ENCODE measurements at regions not wholly inside any gene's neighbourhood (a gene's known extent, or its start where the extent isn't known, plus 50 kb on each side); places are given as distances from the start of the nearest gene placed in this dataset.

DNA sequence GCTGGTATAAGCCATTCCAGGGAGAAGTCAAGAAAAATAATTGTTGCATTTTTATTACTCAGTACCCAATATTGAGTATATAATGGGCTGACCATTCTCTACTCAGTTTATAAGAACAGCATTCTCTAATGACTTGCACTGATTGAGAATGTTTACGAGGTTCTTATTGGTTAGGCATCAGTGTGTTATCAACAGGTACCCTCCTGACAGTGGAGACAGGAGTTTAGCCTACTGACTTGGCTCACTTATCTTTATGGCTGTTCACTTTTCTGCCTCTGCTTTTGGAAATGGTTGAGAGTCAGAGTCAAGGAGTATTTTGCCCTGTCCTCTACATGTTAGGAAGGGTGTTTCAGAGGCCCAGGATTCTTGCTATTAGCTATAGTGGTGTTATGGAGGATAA, 228.0 kb upstream of the RGS6 start:
- TF ChIP-seq, protein P1, sequence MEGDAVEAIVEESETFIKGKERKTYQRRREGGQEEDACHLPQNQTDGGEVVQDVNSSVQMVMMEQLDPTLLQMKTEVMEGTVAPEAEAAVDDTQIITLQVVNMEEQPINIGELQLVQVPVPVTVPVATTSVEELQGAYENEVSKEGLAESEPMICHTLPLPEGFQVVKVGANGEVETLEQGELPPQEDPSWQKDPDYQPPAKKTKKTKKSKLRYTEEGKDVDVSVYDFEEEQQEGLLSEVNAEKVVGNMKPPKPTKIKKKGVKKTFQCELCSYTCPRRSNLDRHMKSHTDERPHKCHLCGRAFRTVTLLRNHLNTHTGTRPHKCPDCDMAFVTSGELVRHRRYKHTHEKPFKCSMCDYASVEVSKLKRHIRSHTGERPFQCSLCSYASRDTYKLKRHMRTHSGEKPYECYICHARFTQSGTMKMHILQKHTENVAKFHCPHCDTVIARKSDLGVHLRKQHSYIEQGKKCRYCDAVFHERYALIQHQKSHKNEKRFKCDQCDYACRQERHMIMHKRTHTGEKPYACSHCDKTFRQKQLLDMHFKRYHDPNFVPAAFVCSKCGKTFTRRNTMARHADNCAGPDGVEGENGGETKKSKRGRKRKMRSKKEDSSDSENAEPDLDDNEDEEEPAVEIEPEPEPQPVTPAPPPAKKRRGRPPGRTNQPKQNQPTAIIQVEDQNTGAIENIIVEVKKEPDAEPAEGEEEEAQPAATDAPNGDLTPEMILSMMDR (IDR thresholded peaks at IDR 0.05): no peak
- TF ChIP-seq POLR2A (IDR thresholded peaks at IDR 0.05): no peak

Data from prostate gland (tissue), 2 donors.